D721Med (cell line): ENCODE measurements at regions not wholly inside any gene's neighbourhood (a gene's known extent, or its start where the extent isn't known, plus 50 kb on each side); places are given as distances from the start of the nearest gene placed in this dataset.
"Not testable (repeated sequence)": the region's sequence is repeated elsewhere in the genome, so short reads cannot be mapped to it uniquely, and the experiment has no call there.

Experiments used
- DNase-seq: peaks from one replicate; pipeline ENCODE4 v3.0.0; 2011; ENCODE audit warnings: low spot score; ENCODE audit not compliant: insufficient read length
- FAIRE-seq: peaks from 2 replicates; lab custom pipeline; 2011; peaks lifted over from hg19 to GRCh38; lab: Jason Lieb, UNC
- CTCF ChIP-seq: IDR thresholded peaks from 2 replicates; pipeline ENCODE4 v1.5.1; 2012; ENCODE audit warnings: mild to moderate bottlenecking, control low read depth; ENCODE audit not compliant: insufficient read depth; ENCODE audit errors: missing control alignments

DNA sequence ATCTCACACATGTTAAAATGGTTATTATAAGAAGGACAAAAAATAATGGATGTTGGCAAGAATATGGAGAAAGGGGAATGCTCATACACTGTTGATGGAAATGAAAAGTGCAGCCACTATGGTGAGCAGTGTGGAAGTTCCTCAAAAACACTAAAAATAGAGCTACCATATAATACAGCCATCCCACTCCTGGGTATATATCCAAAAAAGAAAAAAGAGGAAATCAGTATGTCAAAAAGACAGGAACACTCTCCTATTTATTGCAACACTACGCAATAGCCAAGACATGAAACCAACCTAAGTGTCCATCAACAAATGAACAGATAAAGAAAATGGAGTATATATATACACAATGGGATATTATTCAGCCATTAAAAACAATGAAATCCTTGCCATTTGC lies 642.6 kb downstream of the RNF144A start:
- FAIRE-seq: no peak

GRCh38 chr2:7566382-7566881 lies 649.2 kb downstream of the RNF144A start:
- FAIRE-seq: no peak
- no peak for DNase-seq
- TF ChIP-seq CTCF: no peak

More for the DNA sequence above, 642.6 kb downstream of the RNF144A start:
- no peak for DNase-seq
- no peak for TF ChIP-seq CTCF

GRCh38 chr2:7567116-7567515 lies 649.9 kb downstream of the RNF144A start:
- not testable (repeated sequence) for FAIRE-seq, DNase-seq

GRCh38 chr2:7567646-7568045 lies 650.4 kb downstream of the RNF144A start:
- DNase-seq (no peak), FAIRE-seq (no peak)
- no peak for TF ChIP-seq CTCF

DNA sequence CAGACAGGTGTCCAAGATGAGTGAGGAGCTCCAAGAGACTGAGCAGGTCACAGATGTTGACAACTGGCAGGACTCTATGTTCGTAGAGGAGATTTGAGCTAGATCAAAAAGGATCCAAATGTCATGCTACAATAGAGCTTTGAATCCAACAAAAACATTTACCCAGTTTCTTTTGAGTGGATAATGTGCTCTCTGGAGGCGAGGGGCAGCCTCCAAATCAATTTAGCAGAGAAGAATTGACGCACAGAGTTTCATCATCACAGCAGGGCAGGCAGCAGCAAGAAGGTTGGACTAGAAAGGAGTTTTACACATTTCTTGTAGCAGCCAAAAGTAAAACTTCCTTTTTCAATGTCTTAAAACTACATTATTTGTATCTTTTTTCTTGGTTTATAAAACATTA lies 653.0 kb downstream of the RNF144A start:
- TF ChIP-seq CTCF: no peak
- FAIRE-seq: no peak
- no peak for DNase-seq

DNA sequence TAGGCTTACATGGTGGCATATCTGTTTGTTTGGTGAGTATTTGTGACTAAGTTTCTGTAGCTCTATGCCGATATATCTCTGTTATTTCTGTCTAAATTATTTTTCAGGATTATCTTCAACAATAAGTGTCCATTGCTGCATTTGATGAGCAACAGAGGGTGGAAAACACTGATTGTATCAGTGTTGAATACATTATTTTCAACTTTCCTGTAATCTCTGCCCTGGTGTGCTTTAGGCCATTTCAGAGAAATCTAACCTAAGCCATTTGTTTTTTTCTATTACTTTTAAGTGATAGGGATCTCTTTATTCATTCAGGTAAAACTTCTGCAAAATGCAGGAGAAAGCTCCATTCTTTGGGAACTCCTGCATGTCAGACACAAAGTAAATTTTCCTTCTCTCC lies 654.5 kb downstream of the RNF144A start:
- no peak for TF ChIP-seq CTCF
- no peak for DNase-seq

GRCh38 chr2:7572450-7572849 lies 655.2 kb downstream of the RNF144A start:
- no peak for FAIRE-seq
- DNase-seq: no peak
- no peak for TF ChIP-seq CTCF

More for the DNA sequence above, 654.5 kb downstream of the RNF144A start:
- no peak for FAIRE-seq
